ENCODE measurements at regions not wholly inside any gene's neighbourhood (a gene's known extent, or its start where the extent isn't known, plus 50 kb on each side); places are given as distances from the start of the nearest gene placed in this dataset.

DNA sequence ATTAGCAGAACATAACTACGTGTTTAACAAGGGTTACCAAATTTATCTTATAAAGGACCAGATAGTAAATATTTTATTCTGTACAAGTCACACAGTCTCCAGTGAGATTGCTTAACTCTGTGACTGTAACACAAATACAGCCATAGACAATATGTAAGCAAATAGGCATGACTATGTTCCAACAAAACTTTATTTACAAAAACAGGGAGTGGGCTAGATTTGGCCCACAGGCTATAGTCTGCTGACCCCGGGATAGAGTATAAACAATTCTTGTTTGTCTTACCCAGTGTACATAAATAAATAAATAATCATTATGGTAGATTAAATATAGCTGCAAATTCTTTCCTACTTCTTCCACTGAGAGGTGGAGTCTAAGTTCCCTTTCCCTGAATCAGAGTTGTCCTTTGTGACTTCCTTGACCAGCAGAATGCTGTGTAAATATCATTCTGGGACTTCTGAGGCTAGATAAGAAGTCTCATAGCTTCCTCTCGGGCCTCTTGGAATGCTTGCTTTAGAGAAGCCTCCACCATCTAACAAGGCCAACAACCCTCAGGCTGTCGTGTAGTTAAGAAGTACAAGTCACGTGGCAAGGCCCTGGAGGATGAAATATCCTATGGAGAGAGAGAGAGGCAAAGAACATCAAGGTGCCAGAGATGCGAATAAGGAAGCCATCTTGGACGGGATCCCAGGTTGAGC lies 59.1 kb upstream of the TMEM244 start:
- no peak for DNase-seq (ENCODE audit: insufficient read length, low spot score)
- no peak for FAIRE-seq

DNA sequence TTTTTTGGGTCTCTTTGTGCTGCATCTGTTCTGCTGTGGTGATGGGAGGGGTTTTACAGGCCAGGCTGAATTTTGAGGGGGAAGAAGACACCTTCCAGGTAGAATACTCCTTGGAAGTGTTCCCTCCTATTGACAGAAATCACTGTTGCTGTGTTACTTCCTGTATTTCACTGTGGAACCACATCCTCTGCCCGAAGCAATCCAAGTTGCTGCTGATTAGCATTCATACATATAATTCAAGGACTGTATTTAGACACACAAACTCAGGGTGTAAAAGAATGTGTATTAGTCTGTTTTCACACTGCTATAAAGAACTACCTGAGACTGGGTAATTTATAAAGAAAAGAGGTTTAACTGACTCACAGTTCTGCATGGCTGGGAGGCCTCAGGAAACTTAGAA lies 50.6 kb upstream of the TMEM244 start:
- FAIRE-seq (no peak), DNase-seq (ENCODE audit: insufficient read length, low spot score) (no peak)

All from GM19239 (cell line).